ENCODE measurements at regions not wholly inside any gene's neighbourhood (a gene's known extent, or its start where the extent isn't known, plus 50 kb on each side); places are given as distances from the start of the nearest gene placed in this dataset.
"Not testable (repeated sequence)": the region's sequence is repeated elsewhere in the genome, so short reads cannot be mapped to it uniquely, and the experiment has no call there.

DNA sequence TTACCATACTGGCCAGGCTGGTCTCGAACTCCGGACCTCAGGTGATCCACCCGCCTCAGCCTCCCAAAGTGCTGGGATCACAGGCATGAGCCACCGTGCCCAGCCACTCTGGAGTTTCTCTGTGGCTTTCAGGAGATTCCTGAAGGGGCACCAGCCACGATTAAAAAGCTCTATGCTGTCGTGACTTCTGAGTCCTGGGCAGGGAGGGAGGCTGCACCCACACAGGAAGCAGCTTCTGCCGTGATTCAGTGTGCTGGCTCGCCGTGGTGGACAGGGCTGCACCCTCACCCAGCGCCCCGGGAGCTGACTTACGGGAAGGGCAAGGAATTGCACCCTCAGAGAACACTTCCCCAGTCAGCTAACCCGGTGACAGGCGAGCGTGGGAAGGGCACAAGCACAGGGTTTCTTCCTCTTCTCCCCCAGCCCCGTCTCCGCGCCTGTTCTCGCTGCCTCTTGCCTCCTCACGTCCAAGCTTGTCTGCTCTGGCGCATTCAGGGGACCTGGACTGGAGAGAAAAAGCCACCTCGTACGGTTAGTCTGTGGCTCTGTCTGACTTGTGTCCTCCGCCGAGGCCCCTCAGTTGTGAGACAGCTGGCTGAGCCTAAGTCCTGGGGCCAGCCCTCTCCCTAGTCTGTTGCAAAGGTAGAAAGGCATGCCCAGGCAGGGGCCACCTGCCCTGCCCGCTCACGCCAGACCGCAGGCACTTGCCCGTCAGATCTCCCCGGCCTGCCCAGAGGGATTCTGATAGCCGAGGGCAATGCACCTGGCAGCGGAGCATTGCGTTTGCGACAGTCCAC lies 145.0 kb downstream of the SEC14L1 start:
- peak; percentile 65 for DNase-seq (ENCODE audit: low read depth)
- no peak for TF ChIP-seq CTCF (conservative IDR thresholded peaks at IDR 0.05; ENCODE audit: low read depth, low read length)
- no peak overlapping the region for H3K4me3 ChIP-seq (ENCODE audit: low read length)

- no peak for DNase-seq (ENCODE audit: low read depth)
- TF ChIP-seq CTCF (conservative IDR thresholded peaks at IDR 0.05; ENCODE audit: low read depth, low read length), result no peak
- no peak overlapping the region for H3K4me3 ChIP-seq (ENCODE audit: low read length)
These were observed 145.5 kb downstream of the SEC14L1 start for GRCh38 chr17:77286391-77286640.

- H3K4me3 ChIP-seq (ENCODE audit: low read length), result peak overlapping the region; percentile 20
- DNase-seq (ENCODE audit: low read depth), result peak; percentile 98
- TF ChIP-seq CTCF (conservative IDR thresholded peaks at IDR 0.05; ENCODE audit: low read depth, low read length), result no peak
These were observed 146.1 kb downstream of the SEC14L1 start for GRCh38 chr17:77286641-77287431.

DNA sequence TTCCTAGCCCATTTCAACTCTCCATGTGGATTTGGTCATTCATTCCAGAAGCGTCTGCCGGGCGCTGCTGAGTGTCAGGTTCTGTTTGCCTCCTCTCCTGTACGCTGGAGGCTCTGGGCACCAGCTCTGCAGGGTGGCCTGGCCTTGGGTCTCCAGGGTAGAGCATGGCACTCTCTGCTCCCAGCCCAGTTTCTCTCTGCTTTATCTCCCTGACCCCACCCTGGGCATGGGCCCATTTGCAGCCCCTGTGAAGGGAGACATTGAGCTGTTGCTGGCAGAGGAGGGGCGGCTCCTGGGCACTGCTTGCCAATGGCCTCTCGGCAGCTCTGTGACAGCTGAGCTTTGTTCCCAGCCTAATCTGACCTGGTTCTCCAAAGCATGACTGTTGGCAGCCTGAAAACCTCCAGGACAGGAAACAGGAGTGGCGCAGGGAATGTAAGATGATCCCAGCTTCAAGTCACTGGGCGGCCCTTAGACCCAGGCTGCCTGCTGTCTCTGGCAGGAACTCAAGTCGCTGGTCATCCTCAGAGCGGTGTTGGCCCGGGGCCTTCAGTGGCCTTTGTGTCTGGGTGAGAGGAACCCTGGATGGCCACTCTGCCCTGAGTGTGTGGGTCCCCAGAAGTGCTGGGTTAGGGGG lies 146.8 kb downstream of the SEC14L1 start:
- peak overlapping the region; percentile 20 for H3K4me3 ChIP-seq (ENCODE audit: low read length)
- peak; percentile 91 for DNase-seq (ENCODE audit: low read depth)
- TF ChIP-seq CTCF (conservative IDR thresholded peaks at IDR 0.05; ENCODE audit: low read depth, low read length), result no peak

DNA sequence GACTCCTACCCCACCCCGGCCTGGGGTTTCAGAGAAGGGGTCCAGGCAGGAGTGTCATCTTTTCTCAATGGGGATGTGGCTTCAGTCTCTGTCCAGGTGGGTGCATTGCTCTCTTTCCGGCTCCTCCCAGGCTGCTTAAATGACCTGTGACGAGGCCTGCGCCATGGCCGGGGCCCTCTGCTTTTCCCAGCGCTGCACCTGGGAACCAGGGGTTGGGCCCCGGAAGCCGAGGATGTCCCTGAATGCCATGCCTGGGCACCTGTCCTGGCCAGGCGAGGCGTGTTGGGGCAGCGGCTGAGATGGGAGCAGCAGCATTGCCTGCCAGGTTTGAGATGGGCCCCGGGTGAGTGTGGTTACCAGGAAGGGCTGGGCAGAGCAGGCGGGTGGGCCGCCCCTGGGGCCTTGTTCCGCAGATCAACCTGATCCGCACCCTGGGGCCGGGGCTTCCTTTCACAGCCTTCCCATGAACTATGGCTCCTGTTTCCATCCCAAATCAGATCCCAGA lies 147.4 kb downstream of the SEC14L1 start:
- no peak for DNase-seq (ENCODE audit: low read depth)

GRCh38 chr17:77290759-77291558 lies 150.2 kb downstream of the SEC14L1 start:
- DNase-seq (ENCODE audit: low read depth); H3K4me3 ChIP-seq (ENCODE audit: low read length): not testable (repeated sequence)

More for the DNA sequence above, 147.4 kb downstream of the SEC14L1 start:
- TF ChIP-seq CTCF (conservative IDR thresholded peaks at IDR 0.05; ENCODE audit: low read depth, low read length), result no peak
- peak overlapping the region; percentile 29 for H3K4me3 ChIP-seq (ENCODE audit: low read length)
